Fibroblast of mammary gland (primary cell): ENCODE measurements at regions not wholly inside any gene's neighbourhood (a gene's known extent, or its start where the extent isn't known, plus 50 kb on each side); places are given as distances from the start of the nearest gene placed in this dataset.

ENCODE experiments used
- DNase-seq: peaks from one replicate; pipeline ENCODE4 v3.0.0-alpha.2; 2010; ENCODE audit warnings: low read depth
- H3K4me3 ChIP-seq: 2 replicates; pipeline ENCODE4 v1.5.1; 2011; ENCODE audit warnings: low read depth, mild to moderate bottlenecking, low read length, moderate library complexity; ENCODE audit not compliant: control insufficient read depth
- CTCF ChIP-seq: conservative IDR thresholded peaks from 2 replicates; pipeline ENCODE4 v1.5.1; 2011; ENCODE audit warnings: low read depth, low read length, inconsistent platforms; ENCODE audit not compliant: control insufficient read depth, insufficient read depth

- no peak for DNase-seq
- no peak for TF ChIP-seq CTCF
- no peak overlapping the region for H3K4me3 ChIP-seq
These were observed 183.0 kb downstream of the TSHZ3 start for GRCh38 chr19:31166206-31166605.

- H3K4me3 ChIP-seq = no peak overlapping the region
- TF ChIP-seq CTCF = no peak
- DNase-seq = no peak
These were observed 184.4 kb downstream of the TSHZ3 start for GRCh38 chr19:31164791-31165251.

GRCh38 chr19:31160336-31160926 lies 188.8 kb downstream of the TSHZ3 start:
- DNase-seq = peak; percentile 21
- no peak for TF ChIP-seq CTCF

GRCh38 chr19:31154021-31154420 lies 195.2 kb downstream of the TSHZ3 start:
- DNase-seq = peak; percentile 10
- no peak for TF ChIP-seq CTCF
- H3K4me3 ChIP-seq = no peak overlapping the region

More at GRCh38 chr19:31160336-31160926, 188.8 kb downstream of the TSHZ3 start:
- no peak overlapping the region for H3K4me3 ChIP-seq

- H3K4me3 ChIP-seq = no peak overlapping the region
- peak; percentile 38 for DNase-seq
- no peak for TF ChIP-seq CTCF
These were observed 196.3 kb downstream of the TSHZ3 start for GRCh38 chr19:31152906-31153305.

- no peak overlapping the region for H3K4me3 ChIP-seq
- DNase-seq = no peak
- TF ChIP-seq CTCF = no peak
These were observed 199.7 kb downstream of the TSHZ3 start for GRCh38 chr19:31149441-31149941.

GRCh38 chr19:31148671-31149070 lies 200.6 kb downstream of the TSHZ3 start:
- H3K4me3 ChIP-seq = no peak overlapping the region
- no peak for DNase-seq
- no peak for TF ChIP-seq CTCF
